ENCODE measurements at regions not wholly inside any gene's neighbourhood (a gene's known extent, or its start where the extent isn't known, plus 50 kb on each side); places are given as distances from the start of the nearest gene placed in this dataset.

- TF ChIP-seq POLR2AphosphoS5 (IDR thresholded peaks at IDR 0.05) (no peak), CTCF (IDR thresholded peaks at IDR 0.05) (no peak), POLR2A (IDR thresholded peaks at IDR 0.05; ENCODE audit: low read depth) (no peak)
Measured at GRCh38 chr14:71244341-71244740, 337.1 kb downstream of the PCNX1 start.

All from esophagus muscularis mucosa (tissue), 3 donors.